ENCODE measurements at regions not wholly inside any gene's neighbourhood (a gene's known extent, or its start where the extent isn't known, plus 50 kb on each side); places are given as distances from the start of the nearest gene placed in this dataset.

DNA sequence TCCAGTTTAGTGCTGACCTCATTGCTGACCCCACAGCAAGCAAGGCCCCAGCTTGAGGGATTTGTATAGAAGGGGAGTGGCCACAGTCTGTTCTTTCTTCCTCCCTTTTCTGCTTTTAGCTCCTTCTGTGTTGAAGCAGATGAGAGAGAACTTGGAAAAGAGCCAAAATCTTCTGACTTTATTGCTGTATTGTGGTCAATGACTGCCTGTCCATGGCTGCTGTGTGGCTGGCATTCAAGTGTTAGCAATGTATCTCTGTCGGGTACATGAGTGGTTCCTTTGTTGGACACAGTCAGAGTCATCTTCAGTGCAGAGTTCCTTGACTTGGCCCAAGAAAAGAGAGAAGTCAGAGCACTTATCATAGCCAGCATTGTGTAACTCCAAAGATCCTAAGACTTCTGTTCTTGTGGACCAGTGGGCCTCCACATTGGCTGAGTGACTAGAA is 154.1 kb downstream of the LRRC70 start:
- Histone ChIP-seq H3K79me2 (replicated peaks; ENCODE audit: insufficient read depth, low read length) (no peaks in the 10 kb centered on the region), H3K9me3 (ENCODE audit: low read length) (no peaks in the 10 kb centered on the region), H4K20me1 (ENCODE audit: insufficient read depth) (no peaks in the 10 kb centered on the region), H3K36me3 (ENCODE audit: insufficient read depth, low read length) (no peaks in the 10 kb centered on the region), H3K27ac (ENCODE audit: low read length) (no peak overlapping the region), H3K4me2 (ENCODE audit: low read length) (no peak overlapping the region), H3K9ac (ENCODE audit: low read length) (no peak overlapping the region), H3K4me3 (ENCODE audit: low read length) (no peak overlapping the region), H2AFZ (ENCODE audit: low read depth, low read length) (no peak overlapping the region), H3F3A (ENCODE audit: insufficient read depth, low read length, poor library complexity, severe bottlenecking) (no peaks in the 10 kb centered on the region), H3K27me3 (ENCODE audit: insufficient read depth, low read depth, low read length) (no peaks in the 10 kb centered on the region), H3K9me2 (ENCODE audit: insufficient read depth, low read length) (no peaks in the 10 kb centered on the region)
- TF ChIP-seq EZH2 (IDR thresholded peaks at IDR 0.05; ENCODE audit: borderline replicate concordance, insufficient read depth, low read length, poor library complexity, severe bottlenecking) (no peak), SMC3 (conservative IDR thresholded peaks at IDR 0.05; ENCODE audit: poor library complexity) (no peak)
- TF ChIP-seq, protein P1, sequence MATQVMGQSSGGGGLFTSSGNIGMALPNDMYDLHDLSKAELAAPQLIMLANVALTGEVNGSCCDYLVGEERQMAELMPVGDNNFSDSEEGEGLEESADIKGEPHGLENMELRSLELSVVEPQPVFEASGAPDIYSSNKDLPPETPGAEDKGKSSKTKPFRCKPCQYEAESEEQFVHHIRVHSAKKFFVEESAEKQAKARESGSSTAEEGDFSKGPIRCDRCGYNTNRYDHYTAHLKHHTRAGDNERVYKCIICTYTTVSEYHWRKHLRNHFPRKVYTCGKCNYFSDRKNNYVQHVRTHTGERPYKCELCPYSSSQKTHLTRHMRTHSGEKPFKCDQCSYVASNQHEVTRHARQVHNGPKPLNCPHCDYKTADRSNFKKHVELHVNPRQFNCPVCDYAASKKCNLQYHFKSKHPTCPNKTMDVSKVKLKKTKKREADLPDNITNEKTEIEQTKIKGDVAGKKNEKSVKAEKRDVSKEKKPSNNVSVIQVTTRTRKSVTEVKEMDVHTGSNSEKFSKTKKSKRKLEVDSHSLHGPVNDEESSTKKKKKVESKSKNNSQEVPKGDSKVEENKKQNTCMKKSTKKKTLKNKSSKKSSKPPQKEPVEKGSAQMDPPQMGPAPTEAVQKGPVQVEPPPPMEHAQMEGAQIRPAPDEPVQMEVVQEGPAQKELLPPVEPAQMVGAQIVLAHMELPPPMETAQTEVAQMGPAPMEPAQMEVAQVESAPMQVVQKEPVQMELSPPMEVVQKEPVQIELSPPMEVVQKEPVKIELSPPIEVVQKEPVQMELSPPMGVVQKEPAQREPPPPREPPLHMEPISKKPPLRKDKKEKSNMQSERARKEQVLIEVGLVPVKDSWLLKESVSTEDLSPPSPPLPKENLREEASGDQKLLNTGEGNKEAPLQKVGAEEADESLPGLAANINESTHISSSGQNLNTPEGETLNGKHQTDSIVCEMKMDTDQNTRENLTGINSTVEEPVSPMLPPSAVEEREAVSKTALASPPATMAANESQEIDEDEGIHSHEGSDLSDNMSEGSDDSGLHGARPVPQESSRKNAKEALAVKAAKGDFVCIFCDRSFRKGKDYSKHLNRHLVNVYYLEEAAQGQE (IDR thresholded peaks at IDR 0.05; ENCODE audit: borderline replicate concordance) = no peak
- TF ChIP-seq, protein P2, sequence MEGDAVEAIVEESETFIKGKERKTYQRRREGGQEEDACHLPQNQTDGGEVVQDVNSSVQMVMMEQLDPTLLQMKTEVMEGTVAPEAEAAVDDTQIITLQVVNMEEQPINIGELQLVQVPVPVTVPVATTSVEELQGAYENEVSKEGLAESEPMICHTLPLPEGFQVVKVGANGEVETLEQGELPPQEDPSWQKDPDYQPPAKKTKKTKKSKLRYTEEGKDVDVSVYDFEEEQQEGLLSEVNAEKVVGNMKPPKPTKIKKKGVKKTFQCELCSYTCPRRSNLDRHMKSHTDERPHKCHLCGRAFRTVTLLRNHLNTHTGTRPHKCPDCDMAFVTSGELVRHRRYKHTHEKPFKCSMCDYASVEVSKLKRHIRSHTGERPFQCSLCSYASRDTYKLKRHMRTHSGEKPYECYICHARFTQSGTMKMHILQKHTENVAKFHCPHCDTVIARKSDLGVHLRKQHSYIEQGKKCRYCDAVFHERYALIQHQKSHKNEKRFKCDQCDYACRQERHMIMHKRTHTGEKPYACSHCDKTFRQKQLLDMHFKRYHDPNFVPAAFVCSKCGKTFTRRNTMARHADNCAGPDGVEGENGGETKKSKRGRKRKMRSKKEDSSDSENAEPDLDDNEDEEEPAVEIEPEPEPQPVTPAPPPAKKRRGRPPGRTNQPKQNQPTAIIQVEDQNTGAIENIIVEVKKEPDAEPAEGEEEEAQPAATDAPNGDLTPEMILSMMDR (IDR thresholded peaks at IDR 0.05; ENCODE audit: poor library complexity, severe bottlenecking) = no peak

DNA sequence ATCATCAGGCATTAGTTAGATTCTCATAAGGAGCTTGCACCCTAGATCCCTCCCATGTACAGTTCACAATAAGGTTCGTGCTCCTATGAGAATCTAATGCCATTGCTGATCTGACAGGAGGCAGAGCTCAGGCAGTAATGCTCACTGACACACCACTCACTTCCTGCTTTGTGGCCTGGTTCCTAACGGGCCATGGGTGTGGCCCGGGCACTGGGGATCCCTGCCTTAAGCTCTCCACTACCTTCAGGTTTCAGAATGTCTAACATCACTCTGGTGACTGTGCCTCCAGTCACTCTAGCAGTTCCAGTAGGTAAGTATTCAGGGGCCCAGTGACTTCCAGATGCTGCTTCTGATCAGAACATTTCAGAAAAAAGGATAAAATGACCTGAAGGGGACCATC is 152.4 kb downstream of the LRRC70 start:
- Histone ChIP-seq H3K9me2 (ENCODE audit: insufficient read depth, low read length) (no peaks in the 10 kb centered on the region), H3K4me2 (ENCODE audit: low read length) (no peak overlapping the region), H3K27ac (ENCODE audit: low read length) (no peak overlapping the region), H3K4me3 (ENCODE audit: low read length) (no peak overlapping the region), H3K9me3 (ENCODE audit: low read length) (no peaks in the 10 kb centered on the region), H3K36me3 (ENCODE audit: insufficient read depth, low read length) (no peaks in the 10 kb centered on the region), H4K20me1 (ENCODE audit: insufficient read depth) (no peaks in the 10 kb centered on the region), H3K27me3 (ENCODE audit: insufficient read depth, low read depth, low read length) (no peaks in the 10 kb centered on the region), H3K9ac (ENCODE audit: low read length) (no peak overlapping the region), H2AFZ (ENCODE audit: low read depth, low read length) (no peak overlapping the region), H3F3A (ENCODE audit: insufficient read depth, low read length, poor library complexity, severe bottlenecking) (no peaks in the 10 kb centered on the region), H3K79me2 (replicated peaks; ENCODE audit: insufficient read depth, low read length) (no peaks in the 10 kb centered on the region)
- TF ChIP-seq EP300 (conservative IDR thresholded peaks at IDR 0.05; ENCODE audit: poor library complexity, severe bottlenecking) (no peak), MXI1 (conservative IDR thresholded peaks at IDR 0.05; ENCODE audit: poor library complexity, severe bottlenecking) (no peak), EZH2 (IDR thresholded peaks at IDR 0.05; ENCODE audit: borderline replicate concordance, insufficient read depth, low read length, poor library complexity, severe bottlenecking) (no peak), RAD21 (conservative IDR thresholded peaks at IDR 0.05) (no peak), SMC3 (conservative IDR thresholded peaks at IDR 0.05; ENCODE audit: poor library complexity) (no peak), TAF1 (IDR thresholded peaks at IDR 0.05; ENCODE audit: low read depth) (no peak), POLR2AphosphoS5 (IDR thresholded peaks at IDR 0.05) (no peak)
- TF ChIP-seq, protein P2 (IDR thresholded peaks at IDR 0.05; ENCODE audit: poor library complexity, severe bottlenecking) = no peak
- TF ChIP-seq, protein P1 (IDR thresholded peaks at IDR 0.05; ENCODE audit: borderline replicate concordance) = no peak
